Prostate gland (tissue), 2 donors: ENCODE measurements at regions not wholly inside any gene's neighbourhood (a gene's known extent, or its start where the extent isn't known, plus 50 kb on each side); places are given as distances from the start of the nearest gene placed in this dataset.

Source experiments
- POLR2A ChIP-seq: fragments of 450-650 bp; IDR thresholded peaks from one replicate; pipeline ENCODE4 v1.6.1; 2016; ENCODE audit warnings: antibody characterized with exemption, mild to moderate bottlenecking
- TF ChIP-seq, protein P1 (sequence below), 4 experiments: fragments of 200-600 bp in 2 of 4; fragments of 450-650 bp in 2 of 4; sonication (generic) in 2 of 4; IDR thresholded peaks; 1 replicate in 3 of 4; 2 replicates in 1 of 4; pipeline ENCODE4 v1.5.1; 2016 to 2019; ENCODE audit warnings: antibody characterized with exemption in 4 of 4, mild to moderate bottlenecking in 2 of 4, moderate library complexity in 2 of 4

GRCh38 chr2:195488567-195488966, 168.5 kb upstream of the SLC39A10 start:
- TF ChIP-seq, protein P1, sequence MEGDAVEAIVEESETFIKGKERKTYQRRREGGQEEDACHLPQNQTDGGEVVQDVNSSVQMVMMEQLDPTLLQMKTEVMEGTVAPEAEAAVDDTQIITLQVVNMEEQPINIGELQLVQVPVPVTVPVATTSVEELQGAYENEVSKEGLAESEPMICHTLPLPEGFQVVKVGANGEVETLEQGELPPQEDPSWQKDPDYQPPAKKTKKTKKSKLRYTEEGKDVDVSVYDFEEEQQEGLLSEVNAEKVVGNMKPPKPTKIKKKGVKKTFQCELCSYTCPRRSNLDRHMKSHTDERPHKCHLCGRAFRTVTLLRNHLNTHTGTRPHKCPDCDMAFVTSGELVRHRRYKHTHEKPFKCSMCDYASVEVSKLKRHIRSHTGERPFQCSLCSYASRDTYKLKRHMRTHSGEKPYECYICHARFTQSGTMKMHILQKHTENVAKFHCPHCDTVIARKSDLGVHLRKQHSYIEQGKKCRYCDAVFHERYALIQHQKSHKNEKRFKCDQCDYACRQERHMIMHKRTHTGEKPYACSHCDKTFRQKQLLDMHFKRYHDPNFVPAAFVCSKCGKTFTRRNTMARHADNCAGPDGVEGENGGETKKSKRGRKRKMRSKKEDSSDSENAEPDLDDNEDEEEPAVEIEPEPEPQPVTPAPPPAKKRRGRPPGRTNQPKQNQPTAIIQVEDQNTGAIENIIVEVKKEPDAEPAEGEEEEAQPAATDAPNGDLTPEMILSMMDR (IDR thresholded peaks at IDR 0.05): no peak
- no peak for TF ChIP-seq POLR2A
